Gastroesophageal sphincter (tissue), 4 donors: ENCODE measurements at regions not wholly inside any gene's neighbourhood (a gene's known extent, or its start where the extent isn't known, plus 50 kb on each side); places are given as distances from the start of the nearest gene placed in this dataset.

Source experiments
- ATAC-seq: fragments of 150-250 bp; one replicate; pipeline ENCODE4 v1.9.1; 2016; ENCODE audit warnings: mild to moderate bottlenecking, moderate library complexity
- H3K27ac ChIP-seq, 4 donors: fragments of 200-600 bp; sonication (generic) in 3 of 4; 1 replicate in 3 of 4; 2 replicates in 1 of 4; pipeline ENCODE4 v1.5.1; 2016 to 2019
- H3K27me3 ChIP-seq: fragments of 200-600 bp; sonication (generic); one replicate; pipeline ENCODE4 v1.5.1; 2019
- H3K36me3 ChIP-seq, 2 donors: fragments of 200-600 bp; sonication (generic); one replicate each; pipeline ENCODE4 v1.5.1; 2019; ENCODE audit warnings: control low read depth in 1 of 2
- H3K4me1 ChIP-seq, 3 donors: fragments of 200-600 bp; sonication (generic); 1 replicate in 2 of 3; 2 replicates in 1 of 3; pipeline ENCODE4 v1.5.1; 2016 to 2019; ENCODE audit warnings: control low read depth in 2 of 3
- H3K4me3 ChIP-seq, 2 donors: fragments of 200-600 bp; sonication (generic); one replicate each; pipeline ENCODE4 v1.5.1; 2019; ENCODE audit warnings: mild to moderate bottlenecking in 1 of 2, moderate library complexity in 1 of 2
- H3K9me3 ChIP-seq, 3 donors: fragments of 200-600 bp; sonication (generic); one replicate each; pipeline ENCODE4 v1.5.1; 2017 to 2019; ENCODE audit warnings: control low read depth in 2 of 3
- CTCF ChIP-seq, 4 experiments: fragments of 200-600 bp in 2 of 4; fragments of 450-650 bp in 2 of 4; sonication (generic) in 1 of 4; IDR thresholded peaks; one replicate each; pipeline ENCODE4 v1.5.1; 2017 to 2019; ENCODE audit warnings: antibody characterized with exemption in 4 of 4, mild to moderate bottlenecking in 2 of 4, moderate library complexity in 2 of 4
- EP300 ChIP-seq: sonication (generic); formaldehyde crosslinking; IDR thresholded peaks from one replicate; pipeline ENCODE4 v1.6.1; 2017; ENCODE audit warnings: antibody characterized with exemption, mild to moderate bottlenecking
- POLR2A ChIP-seq, 2 donors: fragments of 450-650 bp; IDR thresholded peaks; one replicate each; pipeline ENCODE4 v1.6.1; 2017; ENCODE audit warnings: antibody characterized with exemption in 2 of 2, mild to moderate bottlenecking in 2 of 2, moderate library complexity in 1 of 2
- POLR2AphosphoS5 ChIP-seq: sonication (generic); formaldehyde crosslinking; IDR thresholded peaks from one replicate; pipeline ENCODE4 v1.6.1; 2017; ENCODE audit warnings: antibody characterized with exemption
- WGBS, 2 donors: methylation state at CpG; one replicate each; pipeline ENCODE4 v1.1.5; 2018; ENCODE audit warnings: low coverage in 1 of 2; 5-methylcytosine and 5-hydroxymethylcytosine counted together

GRCh38 chr2:107086497-107086896 lies 200.5 kb upstream of the ST6GAL2 start:
- H3K27ac ChIP-seq, result no peak overlapping the region
- TF ChIP-seq EP300, result no peak
- no peak for TF ChIP-seq POLR2A (IDR thresholded peaks at IDR 0.05)
- TF ChIP-seq POLR2AphosphoS5, result no peak
- TF ChIP-seq CTCF (IDR thresholded peaks at IDR 0.05), result no peak
- no peak overlapping the region for H3K4me3 ChIP-seq
- H3K36me3 ChIP-seq, result no peaks in the 10 kb centered on the region
- no peaks in the 10 kb centered on the region for H3K27me3 ChIP-seq
- ATAC-seq, result no peak
- H3K4me1 ChIP-seq, result no peaks in the 10 kb centered on the region
- no peaks in the 10 kb centered on the region for H3K9me3 ChIP-seq
- WGBS, 2 donors, result 52 to 77% methylated on average over 2 of the region's 2 CpGs

GRCh38 chr2:107088156-107088555 lies 202.2 kb upstream of the ST6GAL2 start:
- H3K4me1 ChIP-seq, result no peaks in the 10 kb centered on the region
- no peak overlapping the region for H3K27ac ChIP-seq
- 64 to 67% methylated on average over 1 to 2 of the region's 2 CpGs for WGBS, 2 donors
- H3K27me3 ChIP-seq, result no peaks in the 10 kb centered on the region
- ATAC-seq, result no peak
- no peaks in the 10 kb centered on the region for H3K36me3 ChIP-seq
- H3K4me3 ChIP-seq, result no peak overlapping the region
- no peaks in the 10 kb centered on the region for H3K9me3 ChIP-seq
- no peak for TF ChIP-seq POLR2AphosphoS5
- no peak for TF ChIP-seq CTCF (IDR thresholded peaks at IDR 0.05)
- no peak for TF ChIP-seq EP300
- no peak for TF ChIP-seq POLR2A (IDR thresholded peaks at IDR 0.05)

- H3K27me3 ChIP-seq, result no peaks in the 10 kb centered on the region
- H3K36me3 ChIP-seq, result no peaks in the 10 kb centered on the region
- H3K27ac ChIP-seq, result no peak overlapping the region
- no peaks in the 10 kb centered on the region for H3K9me3 ChIP-seq
- TF ChIP-seq POLR2AphosphoS5 (no peak), POLR2A (IDR thresholded peaks at IDR 0.05) (no peak), EP300 (no peak), CTCF (IDR thresholded peaks at IDR 0.05) (no peak)
- 58 to 100% methylated on average over 2 to 7 of the region's 7 CpGs for WGBS, 2 donors
- no peak overlapping the region for H3K4me3 ChIP-seq
- H3K4me1 ChIP-seq, result no peaks in the 10 kb centered on the region
- no peak for ATAC-seq
These were observed 205.3 kb upstream of the ST6GAL2 start for GRCh38 chr2:107091163-107091864.

DNA sequence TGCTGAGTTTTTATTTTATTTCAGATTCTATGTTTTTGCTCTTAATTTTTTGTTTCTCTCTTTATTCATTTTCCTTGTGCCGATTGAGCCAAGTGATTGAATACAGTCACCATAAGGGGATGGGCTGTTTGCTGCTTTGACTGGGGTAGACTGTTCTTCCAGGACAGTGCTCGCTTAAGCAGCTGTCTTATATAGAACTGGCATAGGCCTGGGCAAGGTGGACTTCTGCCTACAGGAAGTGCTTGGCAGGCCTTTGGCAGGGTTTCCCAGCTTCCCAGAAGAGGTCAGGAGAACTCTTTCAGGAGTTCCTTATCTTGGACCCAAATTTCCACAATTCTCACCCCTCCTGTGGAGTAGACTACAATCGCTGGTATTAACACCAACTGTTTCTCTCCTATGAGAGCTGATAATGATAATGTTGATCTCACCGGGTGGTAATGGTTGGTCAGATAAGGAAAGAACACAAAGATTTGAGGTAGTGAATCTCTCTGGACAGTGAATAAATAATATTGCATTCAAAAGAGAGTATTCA lies 207.5 kb upstream of the ST6GAL2 start:
- no peaks in the 10 kb centered on the region for H3K36me3 ChIP-seq
- no peaks in the 10 kb centered on the region for H3K9me3 ChIP-seq
- 84 to 88% methylated on average over 3 to 4 of the region's 4 CpGs for WGBS, 2 donors
- no peak for ATAC-seq
- H3K27ac ChIP-seq, result no peak overlapping the region
- no peak overlapping the region for H3K4me3 ChIP-seq
- no peaks in the 10 kb centered on the region for H3K27me3 ChIP-seq
- H3K4me1 ChIP-seq, result no peaks in the 10 kb centered on the region
- TF ChIP-seq EP300 (no peak), POLR2A (IDR thresholded peaks at IDR 0.05) (no peak), CTCF (IDR thresholded peaks at IDR 0.05) (no peak), POLR2AphosphoS5 (no peak)

DNA sequence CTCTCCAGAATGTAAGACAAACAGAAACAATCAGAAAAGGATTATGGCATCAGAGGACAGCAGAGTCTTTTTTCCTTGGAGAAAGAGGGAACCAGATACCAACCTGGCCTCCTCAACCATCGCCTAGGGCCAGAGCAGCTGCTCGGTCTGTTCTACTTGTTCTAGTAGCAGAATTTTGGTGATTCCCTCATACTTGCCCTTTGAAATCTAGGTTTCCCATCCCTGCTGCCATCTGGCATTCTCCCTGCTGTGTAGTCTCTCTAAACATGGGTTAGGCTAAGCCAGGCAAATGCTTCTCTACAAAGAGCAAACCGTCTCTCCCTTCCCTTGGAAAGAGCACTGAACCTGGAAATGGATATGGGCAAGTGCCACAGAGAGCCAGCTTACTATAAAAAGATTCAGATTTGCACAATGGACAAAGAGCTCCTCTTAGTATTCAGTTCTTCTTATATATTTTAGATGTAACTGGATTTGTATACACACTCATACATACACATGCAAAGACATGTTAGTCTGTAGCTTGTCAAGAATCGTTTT lies 208.6 kb upstream of the ST6GAL2 start:
- no peaks in the 10 kb centered on the region for H3K4me1 ChIP-seq
- no peaks in the 10 kb centered on the region for H3K9me3 ChIP-seq
- H3K4me3 ChIP-seq, result no peak overlapping the region
- no peaks in the 10 kb centered on the region for H3K36me3 ChIP-seq
- TF ChIP-seq CTCF (IDR thresholded peaks at IDR 0.05) (no peak), POLR2AphosphoS5 (no peak), POLR2A (IDR thresholded peaks at IDR 0.05) (no peak), EP300 (no peak)
- no peaks in the 10 kb centered on the region for H3K27me3 ChIP-seq
- ATAC-seq, result no peak
- no peak overlapping the region for H3K27ac ChIP-seq
- 76 to 94% methylated on average over 2 to 4 of the region's 4 CpGs for WGBS, 2 donors
